HCT116 (cell line): ENCODE measurements at regions not wholly inside any gene's neighbourhood (a gene's known extent, or its start where the extent isn't known, plus 50 kb on each side); places are given as distances from the start of the nearest gene placed in this dataset.

ENCODE experiments used
- ATAC-seq: fragments of 200-7000 bp; cut with Tn5 transposase; 2 replicates; pipeline ENCODE4 v1.9.1; 2020; ENCODE audit warnings: mild to moderate bottlenecking, moderate library complexity
- BruUV-seq: library from RNA; stranded (reverse); fragments of 400-500 nt; replicated peaks from 2 replicates; lab custom pipeline; 2021; lab: Mats Ljungman, UMichigan
- CTCF ChIA-PET: fragments of 300-600 bp; sonication (Branson Sonifier 250); formaldehyde crosslinking; loops from one replicate; lab custom pipeline; 2021; ENCODE audit warnings: antibody characterized with exemption; lab: Charles Lee
- POLR2A ChIA-PET: fragments of 300-600, 350-600 bp; sonication (Branson Sonifier 250); formaldehyde crosslinking; loops from one replicate; lab custom pipeline; 2021; ENCODE audit warnings: antibody characterized with exemption; lab: Charles Lee
- RAD21 ChIA-PET, 2 experiments: fragments of 300-600 bp; sonication (Branson Sonifier 250); formaldehyde crosslinking; loops; one replicate each; lab custom pipeline; 2023; ENCODE audit warnings: low total read pairs in 2 of 2; ENCODE audit not compliant: uncharacterized antibody in 2 of 2, unreplicated experiment in 2 of 2, low non-redundant PET in 1 of 2; lab: Charles Lee
- DNase-seq: peaks from one replicate; pipeline ENCODE4 v3.0.0-alpha.2; 2010; ENCODE audit warnings: low read depth, low spot score
- H2AFZ ChIP-seq: fragments of 200-600 bp; shearing (Covaris generic), sonication (generic); 2 replicates; pipeline ENCODE4 v1.6.1; 2017; ENCODE audit warnings: low read depth, mixed run types, mixed read lengths, antibody characterized with exemption, low read length; ENCODE audit not compliant: poor library complexity, severe bottlenecking
- H3K27ac ChIP-seq: 2 replicates; pipeline ENCODE4 v1.5.1; 2012; ENCODE audit warnings: low read depth, low read length
- H3K27me3 ChIP-seq: fragments of 200-600 bp; sonication (generic); 2 replicates; pipeline ENCODE4 v1.6.1; 2016; ENCODE audit warnings: mixed run types, low read length, mixed read lengths; ENCODE audit not compliant: insufficient read depth
- H3K36me3 ChIP-seq, 2 experiments: fragments of 200-500 bp in 1 of 2; fragments of 200-600 bp in 1 of 2; sonication (Bioruptor generic) in 1 of 2; sonication (generic) in 1 of 2; 2 replicates each; pipeline versions ENCODE4 v1.5.1 to v1.6.1; 2014 to 2016; ENCODE audit warnings: low read length in 2 of 2, inconsistent platforms in 1 of 2, mixed read lengths in 1 of 2, mixed run types in 1 of 2; ENCODE audit not compliant: insufficient read depth in 2 of 2, control insufficient read depth in 1 of 2
- H3K4me1 ChIP-seq, 2 experiments: fragments of 200-600 bp in 1 of 2; sonication (generic) in 1 of 2; 2 replicates each; pipeline versions ENCODE4 v1.5.1 to v1.6.1; 2012 to 2017; ENCODE audit warnings: low read length in 2 of 2, inconsistent platforms in 1 of 2, mild to moderate bottlenecking in 1 of 2, mixed read lengths in 1 of 2, mixed run types in 1 of 2, moderate library complexity in 1 of 2; ENCODE audit not compliant: insufficient read depth in 2 of 2, control insufficient read depth in 1 of 2
- H3K4me2 ChIP-seq: fragments of 200-600 bp; sonication (generic); 2 replicates; pipeline ENCODE4 v1.6.1; 2017; ENCODE audit warnings: mixed run types, low read length, mixed read lengths
- H3K4me3 ChIP-seq, 2 experiments: fragments of 200-600 bp in 1 of 2; sonication (generic) in 1 of 2; replicated peaks in 1 of 2; 2 replicates each; pipeline ENCODE4 v1.5.1; 2011 to 2016; ENCODE audit warnings: low read length in 2 of 2, control low read depth in 1 of 2, low read depth in 1 of 2, mild to moderate bottlenecking in 1 of 2, mixed read lengths in 1 of 2, mixed run types in 1 of 2
- H3K79me2 ChIP-seq: fragments of 200-600 bp; sonication (generic); 2 replicates; pipeline ENCODE4 v1.6.1; 2017; ENCODE audit warnings: mild to moderate bottlenecking, mixed run types, low read length, moderate library complexity, mixed read lengths; ENCODE audit not compliant: insufficient read depth
- H3K9ac ChIP-seq: fragments of 200-600 bp; sonication (generic); 2 replicates; pipeline ENCODE4 v1.6.1; 2016; ENCODE audit warnings: low read length, mixed read lengths
- H3K9me2 ChIP-seq: fragments of 200-600 bp; sonication (generic), shearing (Covaris generic); 2 replicates; pipeline ENCODE4 v1.6.1; 2017; ENCODE audit warnings: mixed run types, mild to moderate bottlenecking, moderate library complexity; ENCODE audit not compliant: insufficient read depth
- H3K9me3 ChIP-seq, 2 experiments: fragments of 200-500 bp in 1 of 2; fragments of 200-600 bp in 1 of 2; sonication (Bioruptor generic) in 1 of 2; sonication (generic) in 1 of 2; 2 replicates each; pipeline ENCODE4 v1.6.1; 2014 to 2017; ENCODE audit warnings: low read length in 2 of 2, mixed read lengths in 2 of 2, inconsistent platforms in 1 of 2, low read depth in 1 of 2, mild to moderate bottlenecking in 1 of 2, mixed run types in 1 of 2, moderate library complexity in 1 of 2; ENCODE audit not compliant: control insufficient read depth in 1 of 2, insufficient read depth in 1 of 2
- H4K20me1 ChIP-seq: fragments of 200-600 bp; sonication (generic), shearing (Covaris generic); 2 replicates; pipeline ENCODE4 v1.6.1; 2017; ENCODE audit warnings: mixed run types, mild to moderate bottlenecking, moderate library complexity; ENCODE audit not compliant: insufficient read depth
- CBX3 ChIP-seq: IDR thresholded peaks from 2 replicates; pipeline ENCODE4 v1.6.1; 2012; ENCODE audit warnings: low read depth
- CEBPB ChIP-seq: IDR thresholded peaks from 2 replicates; pipeline ENCODE4 v1.6.1; 2012; ENCODE audit warnings: low read depth
- EGR1 ChIP-seq: IDR thresholded peaks from 2 replicates; pipeline ENCODE4 v1.6.1; 2012; ENCODE audit warnings: low read depth
- ELF1 ChIP-seq: IDR thresholded peaks from 2 replicates; pipeline ENCODE4 v1.6.1; 2012; ENCODE audit warnings: low read depth, borderline replicate concordance
- EZH2 ChIP-seq: fragments of 200-600 bp; sonication (generic); IDR thresholded peaks from 2 replicates; pipeline ENCODE4 v1.6.1; 2017; ENCODE audit warnings: antibody characterized with exemption, mixed run types
- JUND ChIP-seq: IDR thresholded peaks from 2 replicates; pipeline ENCODE4 v1.6.1; 2012
- POLR2A ChIP-seq: IDR thresholded peaks from 2 replicates; pipeline ENCODE4 v1.7.0; 2011; ENCODE audit warnings: borderline replicate concordance; ENCODE audit not compliant: insufficient read depth, insufficient read length; ENCODE audit errors: extremely low read depth
- RAD21 ChIP-seq: IDR thresholded peaks from 2 replicates; pipeline ENCODE4 v1.6.1; 2012; ENCODE audit warnings: low read depth, mild to moderate bottlenecking
- SIN3A ChIP-seq: IDR thresholded peaks from 2 replicates; pipeline ENCODE4 v1.6.1; 2012; ENCODE audit warnings: low read depth
- SP1 ChIP-seq: IDR thresholded peaks from 2 replicates; pipeline ENCODE4 v1.6.1; 2012; ENCODE audit warnings: low read depth
- SRF ChIP-seq: IDR thresholded peaks from 2 replicates; pipeline ENCODE4 v1.6.1; 2012; ENCODE audit warnings: low read depth
- TCF7L2 ChIP-seq: IDR thresholded peaks from 2 replicates; pipeline ENCODE4 v1.7.0; 2011; ENCODE audit warnings: borderline replicate concordance, inconsistent platforms; ENCODE audit not compliant: insufficient read depth, insufficient read length; ENCODE audit errors: extremely low read depth
- YY1 ChIP-seq: IDR thresholded peaks from 2 replicates; pipeline ENCODE4 v1.6.1; 2011; ENCODE audit warnings: low read length, low read depth, moderate library complexity, mild to moderate bottlenecking; ENCODE audit not compliant: insufficient replicate concordance; ENCODE audit errors: extremely low read depth
- ZFX ChIP-seq: fragments of 450-650 bp; IDR thresholded peaks from 2 replicates; pipeline ENCODE4 v1.6.1; 2017
- ZNF274 ChIP-seq: fragments of 200-500 bp; sonication (Bioruptor generic); IDR thresholded peaks from 2 replicates; pipeline ENCODE4 v1.6.1; 2014; ENCODE audit warnings: mild to moderate bottlenecking, low read depth, low read length, inconsistent platforms
- intact Hi-C: fragments of 100-400 bp; cut with micrococcal nuclease; formaldehyde crosslinking; loops from 2 replicates; pipeline ENCODE4 v1.10.0; 2022
- TF ChIP-seq, protein P1 (sequence below): IDR thresholded peaks from 2 replicates; pipeline ENCODE4 v1.6.1; 2011; ENCODE audit warnings: mild to moderate bottlenecking, low read length, moderate library complexity; ENCODE audit not compliant: insufficient replicate concordance; ENCODE audit errors: extremely low read depth
- TF ChIP-seq, protein P2 (sequence below), 3 experiments: fragments of 200-600 bp in 1 of 3; sonication (generic) in 1 of 3; IDR thresholded peaks in 2 of 3; conservative IDR thresholded peaks in 1 of 3; 2 replicates each; pipeline ENCODE4 v1.5.1; 2012 to 2017; ENCODE audit warnings: low read depth in 2 of 3, low read length in 2 of 3, antibody characterized with exemption in 1 of 3, borderline replicate concordance in 1 of 3, control low read depth in 1 of 3, mild to moderate bottlenecking in 1 of 3, mixed read lengths in 1 of 3, mixed run types in 1 of 3, moderate library complexity in 1 of 3; ENCODE audit not compliant: insufficient read depth in 1 of 3
- TF ChIP-seq, protein P3 (sequence below): IDR thresholded peaks from 2 replicates; pipeline ENCODE4 v1.6.1; 2012
- TF ChIP-seq, protein P4 (sequence below): IDR thresholded peaks from 2 replicates; pipeline ENCODE4 v1.6.1; 2012

DNA sequence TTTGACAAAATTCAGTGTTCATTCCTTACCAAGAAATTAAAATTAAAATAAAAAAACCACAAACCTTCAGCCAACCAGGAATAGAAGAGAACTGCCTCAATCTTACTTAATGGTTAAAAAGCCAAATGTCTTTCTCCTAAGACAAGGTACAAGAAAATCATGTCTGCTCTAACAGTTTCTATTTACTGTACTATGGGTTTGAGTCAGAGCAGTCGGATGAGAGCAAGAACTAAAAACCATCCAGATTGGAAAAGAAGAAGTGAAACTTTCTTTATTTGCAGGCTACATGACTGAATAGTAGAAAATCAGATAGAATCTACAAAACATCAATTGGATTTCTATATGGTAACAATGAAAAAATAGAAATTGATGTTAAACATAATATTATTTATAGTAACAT lies 555.5 kb upstream of the TNP1 start:
- no peaks in the 10 kb centered on the region for H3K9me2 ChIP-seq
- CTCF ChIA-PET = no interaction called here
- POLR2A ChIA-PET = no interaction called here
- H3K36me3 ChIP-seq = no peaks in the 10 kb centered on the region
- H3K79me2 ChIP-seq = no peaks in the 10 kb centered on the region
- peaks cover 87% of the 10 kb centered on the region for H3K27me3 ChIP-seq
- no peaks in the 10 kb centered on the region for H4K20me1 ChIP-seq
- RAD21 ChIA-PET = no interaction called here
- ATAC-seq (no peak), DNase-seq (no peak)
- H3K9ac ChIP-seq = no peak overlapping the region
- TF ChIP-seq EGR1 (no peak), ZNF274 (no peak), ELF1 (no peak), ZFX (no peak), SRF (no peak), CEBPB (no peak), CBX3 (no peak), EZH2 (no peak), TCF7L2 (no peak), RAD21 (no peak), SIN3A (no peak), JUND (no peak), YY1 (no peak), POLR2A (no peak), SP1 (no peak)
- TF ChIP-seq, protein P1, sequence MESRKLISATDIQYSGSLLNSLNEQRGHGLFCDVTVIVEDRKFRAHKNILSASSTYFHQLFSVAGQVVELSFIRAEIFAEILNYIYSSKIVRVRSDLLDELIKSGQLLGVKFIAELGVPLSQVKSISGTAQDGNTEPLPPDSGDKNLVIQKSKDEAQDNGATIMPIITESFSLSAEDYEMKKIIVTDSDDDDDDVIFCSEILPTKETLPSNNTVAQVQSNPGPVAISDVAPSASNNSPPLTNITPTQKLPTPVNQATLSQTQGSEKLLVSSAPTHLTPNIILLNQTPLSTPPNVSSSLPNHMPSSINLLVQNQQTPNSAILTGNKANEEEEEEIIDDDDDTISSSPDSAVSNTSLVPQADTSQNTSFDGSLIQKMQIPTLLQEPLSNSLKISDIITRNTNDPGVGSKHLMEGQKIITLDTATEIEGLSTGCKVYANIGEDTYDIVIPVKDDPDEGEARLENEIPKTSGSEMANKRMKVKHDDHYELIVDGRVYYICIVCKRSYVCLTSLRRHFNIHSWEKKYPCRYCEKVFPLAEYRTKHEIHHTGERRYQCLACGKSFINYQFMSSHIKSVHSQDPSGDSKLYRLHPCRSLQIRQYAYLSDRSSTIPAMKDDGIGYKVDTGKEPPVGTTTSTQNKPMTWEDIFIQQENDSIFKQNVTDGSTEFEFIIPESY = no peak
- TF ChIP-seq, protein P2, sequence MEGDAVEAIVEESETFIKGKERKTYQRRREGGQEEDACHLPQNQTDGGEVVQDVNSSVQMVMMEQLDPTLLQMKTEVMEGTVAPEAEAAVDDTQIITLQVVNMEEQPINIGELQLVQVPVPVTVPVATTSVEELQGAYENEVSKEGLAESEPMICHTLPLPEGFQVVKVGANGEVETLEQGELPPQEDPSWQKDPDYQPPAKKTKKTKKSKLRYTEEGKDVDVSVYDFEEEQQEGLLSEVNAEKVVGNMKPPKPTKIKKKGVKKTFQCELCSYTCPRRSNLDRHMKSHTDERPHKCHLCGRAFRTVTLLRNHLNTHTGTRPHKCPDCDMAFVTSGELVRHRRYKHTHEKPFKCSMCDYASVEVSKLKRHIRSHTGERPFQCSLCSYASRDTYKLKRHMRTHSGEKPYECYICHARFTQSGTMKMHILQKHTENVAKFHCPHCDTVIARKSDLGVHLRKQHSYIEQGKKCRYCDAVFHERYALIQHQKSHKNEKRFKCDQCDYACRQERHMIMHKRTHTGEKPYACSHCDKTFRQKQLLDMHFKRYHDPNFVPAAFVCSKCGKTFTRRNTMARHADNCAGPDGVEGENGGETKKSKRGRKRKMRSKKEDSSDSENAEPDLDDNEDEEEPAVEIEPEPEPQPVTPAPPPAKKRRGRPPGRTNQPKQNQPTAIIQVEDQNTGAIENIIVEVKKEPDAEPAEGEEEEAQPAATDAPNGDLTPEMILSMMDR (IDR thresholded peaks at IDR 0.05 in 2 of 3, conservative IDR thresholded peaks at IDR 0.05 in 1 of 3; ENCODE audit: borderline replicate concordance in 1 of 3, insufficient read depth in 1 of 3, low read depth in 2 of 3, low read length in 2 of 3) = no peak
- TF ChIP-seq, protein P3, sequence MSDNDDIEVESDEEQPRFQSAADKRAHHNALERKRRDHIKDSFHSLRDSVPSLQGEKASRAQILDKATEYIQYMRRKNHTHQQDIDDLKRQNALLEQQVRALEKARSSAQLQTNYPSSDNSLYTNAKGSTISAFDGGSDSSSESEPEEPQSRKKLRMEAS = no peak
- TF ChIP-seq, protein P4, sequence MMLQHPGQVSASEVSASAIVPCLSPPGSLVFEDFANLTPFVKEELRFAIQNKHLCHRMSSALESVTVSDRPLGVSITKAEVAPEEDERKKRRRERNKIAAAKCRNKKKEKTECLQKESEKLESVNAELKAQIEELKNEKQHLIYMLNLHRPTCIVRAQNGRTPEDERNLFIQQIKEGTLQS = no peak
- H3K4me1 ChIP-seq = no peaks in the 10 kb centered on the region
- H3K27ac ChIP-seq = no peak overlapping the region
- H2AFZ ChIP-seq = no peak overlapping the region
- no TSS peak for BruUV-seq
- H3K9me3 ChIP-seq = no peaks in the 10 kb centered on the region
- intact Hi-C loops = no loop called here
- H3K4me2 ChIP-seq = no peak overlapping the region
- H3K4me3 ChIP-seq = no peak overlapping the region
